Vagina (tissue), 2 donors: ENCODE measurements at regions not wholly inside any gene's neighbourhood (a gene's known extent, or its start where the extent isn't known, plus 50 kb on each side); places are given as distances from the start of the nearest gene placed in this dataset.

ENCODE experiments used
- CTCF ChIP-seq, 3 experiments: fragments of 450-650 bp in 2 of 3; fragments of 200-600 bp in 1 of 3; sonication (generic) in 1 of 3; IDR thresholded peaks; one replicate each; pipeline ENCODE4 v1.5.1; 2017 to 2019; ENCODE audit warnings: antibody characterized with exemption in 3 of 3, mild to moderate bottlenecking in 2 of 3, moderate library complexity in 2 of 3
- POLR2AphosphoS5 ChIP-seq, 2 donors: sonication (generic); formaldehyde crosslinking; IDR thresholded peaks; one replicate each; pipeline ENCODE4 v1.9.0; 2017; ENCODE audit warnings: antibody characterized with exemption in 2 of 2, mild to moderate bottlenecking in 2 of 2, low read depth in 1 of 2; ENCODE audit not compliant: insufficient read depth in 1 of 2

GRCh38 chr14:96723946-96724345 is 73.2 kb upstream of the VRK1 start:
- TF ChIP-seq POLR2AphosphoS5 (IDR thresholded peaks at IDR 0.05; ENCODE audit: insufficient read depth in 1 of 2, low read depth in 1 of 2) (no peak), CTCF (IDR thresholded peaks at IDR 0.05) (no peak)
